ENCODE measurements at regions not wholly inside any gene's neighbourhood (a gene's known extent, or its start where the extent isn't known, plus 50 kb on each side); places are given as distances from the start of the nearest gene placed in this dataset.
"Not testable (repeated sequence)": the region's sequence is repeated elsewhere in the genome, so short reads cannot be mapped to it uniquely, and the experiment has no call there.

DNA sequence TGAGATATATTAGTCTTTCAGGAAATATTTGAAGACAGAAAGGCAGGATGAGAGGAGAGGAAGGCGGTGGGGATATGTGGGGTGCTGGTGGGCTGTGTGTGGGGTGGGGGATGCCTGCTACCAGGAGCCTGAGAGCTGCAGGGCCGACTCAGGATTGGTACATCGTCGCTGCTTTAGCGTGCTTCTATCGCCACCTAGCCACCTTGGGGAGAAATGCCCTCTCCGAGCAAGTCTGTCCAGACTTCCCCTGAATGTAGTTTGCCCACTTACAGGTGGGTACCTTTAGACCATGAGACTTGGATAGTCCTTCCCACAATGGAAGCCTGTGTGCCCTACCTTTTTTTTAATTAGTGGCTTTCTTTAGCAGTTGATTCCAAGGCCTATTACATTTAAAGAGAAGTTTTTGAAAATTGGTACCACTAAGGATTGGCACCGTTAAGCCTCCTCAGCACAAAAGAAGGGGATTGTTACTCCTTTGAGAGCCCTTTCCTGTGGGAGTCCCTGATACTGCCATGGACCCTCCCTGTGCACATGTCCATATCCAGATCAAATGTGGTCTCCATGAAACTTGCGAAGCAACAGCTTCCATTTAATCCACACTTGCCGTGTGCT, 114.1 kb upstream of the NDUFV2 start:
- no peaks in the 10 kb centered on the region for H3K4me1 ChIP-seq (ENCODE audit: control insufficient read depth in 1 of 2, insufficient read depth in 2 of 2, low read length in 2 of 2)
- H3K36me3 ChIP-seq (ENCODE audit: control insufficient read depth in 1 of 2, insufficient read depth in 2 of 2, low read length in 2 of 2), result no peaks in the 10 kb centered on the region
- H3K27me3 ChIP-seq (ENCODE audit: low read depth, low read length), result no peaks in the 10 kb centered on the region
- H3K9me3 ChIP-seq (ENCODE audit: control insufficient read depth in 1 of 2, low read length in 2 of 2), result no peaks in the 10 kb centered on the region
- no peak overlapping the region for H3K4me3 ChIP-seq (ENCODE audit: low read depth in 1 of 2, low read length in 2 of 2)
- no peak overlapping the region for H3K27ac ChIP-seq (ENCODE audit: low read length)

DNA sequence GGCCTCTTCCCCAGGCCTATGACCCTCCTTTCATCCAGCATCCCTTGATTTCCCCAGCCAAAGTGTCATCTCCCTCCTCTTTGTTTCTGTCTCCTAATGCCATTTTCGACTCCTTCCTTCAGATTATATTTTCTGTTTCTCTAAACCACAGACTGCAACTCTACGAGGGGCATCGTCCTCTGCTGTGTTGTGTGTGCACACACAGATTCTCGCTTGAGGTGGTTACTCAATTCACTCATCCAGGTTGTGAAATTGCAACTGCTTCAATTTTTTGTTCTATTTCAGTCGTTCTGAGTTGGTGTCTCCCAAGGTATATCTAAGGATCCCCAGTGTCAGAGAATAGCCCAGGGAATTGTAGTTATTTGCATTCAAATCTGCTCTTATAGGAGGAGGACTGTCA, 113.5 kb upstream of the NDUFV2 start:
- Histone ChIP-seq H3K4me3 (ENCODE audit: low read depth in 1 of 2, low read length in 2 of 2) (no peak overlapping the region), H3K36me3 (ENCODE audit: control insufficient read depth in 1 of 2, insufficient read depth in 2 of 2, low read length in 2 of 2) (no peaks in the 10 kb centered on the region), H3K27ac (ENCODE audit: low read length) (no peak overlapping the region), H3K27me3 (ENCODE audit: low read depth, low read length) (no peaks in the 10 kb centered on the region), H3K4me1 (ENCODE audit: control insufficient read depth in 1 of 2, insufficient read depth in 2 of 2, low read length in 2 of 2) (no peaks in the 10 kb centered on the region), H3K9me3 (ENCODE audit: control insufficient read depth in 1 of 2, low read length in 2 of 2) (no peaks in the 10 kb centered on the region)

DNA sequence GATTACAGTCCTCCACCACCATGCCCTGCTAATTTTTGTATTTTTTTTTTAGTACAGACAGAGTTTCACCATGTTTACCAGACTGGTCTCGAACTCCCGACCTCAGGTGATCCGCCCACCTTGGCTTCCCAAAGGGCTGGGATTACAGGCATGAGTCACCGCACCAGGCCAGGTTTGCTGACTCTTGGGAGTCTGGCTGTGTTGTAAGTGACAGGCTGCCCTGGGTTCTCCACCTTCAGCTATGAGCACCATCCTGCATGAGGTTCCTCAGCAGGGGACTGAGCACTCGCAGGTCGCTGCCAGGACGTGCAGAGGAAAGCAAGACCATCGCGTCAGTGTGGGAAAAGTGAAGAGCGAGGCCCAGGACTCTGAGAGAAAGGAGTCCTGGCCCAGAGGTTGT, 112.6 kb upstream of the NDUFV2 start:
- Histone ChIP-seq H3K36me3 (ENCODE audit: control insufficient read depth in 1 of 2, insufficient read depth in 2 of 2, low read length in 2 of 2) (no peaks in the 10 kb centered on the region), H3K27ac (ENCODE audit: low read length) (no peak overlapping the region), H3K27me3 (ENCODE audit: low read depth, low read length) (no peaks in the 10 kb centered on the region), H3K4me3 (ENCODE audit: low read depth in 1 of 2, low read length in 2 of 2) (no peak overlapping the region), H3K4me1 (ENCODE audit: control insufficient read depth in 1 of 2, insufficient read depth in 2 of 2, low read length in 2 of 2) (no peaks in the 10 kb centered on the region), H3K9me3 (ENCODE audit: control insufficient read depth in 1 of 2, low read length in 2 of 2) (no peaks in the 10 kb centered on the region)

DNA sequence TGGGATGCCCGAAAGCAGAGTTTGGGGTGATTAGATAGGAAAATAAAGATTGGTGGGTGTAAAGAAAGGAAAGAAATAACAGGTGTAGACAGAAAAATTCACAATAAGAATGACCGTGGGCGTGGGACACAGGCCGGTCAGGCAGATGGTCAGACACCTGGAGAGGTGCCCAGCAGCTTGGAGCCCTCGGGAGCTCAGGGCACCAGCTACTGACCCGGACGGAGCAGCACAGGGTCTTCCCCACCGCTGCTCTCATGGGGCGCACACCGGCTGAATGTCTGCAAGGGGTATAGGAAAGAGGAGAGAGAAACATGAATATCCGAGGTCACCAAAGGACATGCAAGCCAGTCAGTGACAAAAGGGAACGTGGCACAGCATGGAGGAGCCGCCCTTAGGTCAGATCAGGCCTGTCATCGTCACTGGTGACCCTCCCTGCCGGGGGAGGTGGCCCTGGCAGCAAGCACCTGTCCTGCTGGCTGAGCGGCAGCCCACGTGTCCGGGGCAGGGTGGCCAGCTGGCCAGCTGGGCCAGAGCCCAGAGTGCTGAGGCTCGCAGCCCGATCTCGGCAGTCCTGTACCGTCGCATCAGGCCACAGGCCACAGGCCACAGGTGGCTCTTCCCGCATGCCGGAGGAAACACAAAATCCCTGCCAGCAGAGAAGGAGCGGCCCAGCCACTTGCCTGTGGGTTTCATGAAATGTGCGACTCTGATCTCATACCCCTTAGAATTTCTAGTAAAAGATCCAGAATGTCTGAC, 112.0 kb upstream of the NDUFV2 start:
- no peaks in the 10 kb centered on the region for H3K4me1 ChIP-seq (ENCODE audit: control insufficient read depth in 1 of 2, insufficient read depth in 2 of 2, low read length in 2 of 2)
- H3K27ac ChIP-seq (ENCODE audit: low read length), result no peak overlapping the region
- H3K27me3 ChIP-seq (ENCODE audit: low read depth, low read length), result no peaks in the 10 kb centered on the region
- no peaks in the 10 kb centered on the region for H3K36me3 ChIP-seq (ENCODE audit: control insufficient read depth in 1 of 2, insufficient read depth in 2 of 2, low read length in 2 of 2)
- H3K4me3 ChIP-seq (ENCODE audit: low read depth in 1 of 2, low read length in 2 of 2), result no peak overlapping the region
- H3K9me3 ChIP-seq (ENCODE audit: control insufficient read depth in 1 of 2, low read length in 2 of 2), result no peaks in the 10 kb centered on the region

DNA sequence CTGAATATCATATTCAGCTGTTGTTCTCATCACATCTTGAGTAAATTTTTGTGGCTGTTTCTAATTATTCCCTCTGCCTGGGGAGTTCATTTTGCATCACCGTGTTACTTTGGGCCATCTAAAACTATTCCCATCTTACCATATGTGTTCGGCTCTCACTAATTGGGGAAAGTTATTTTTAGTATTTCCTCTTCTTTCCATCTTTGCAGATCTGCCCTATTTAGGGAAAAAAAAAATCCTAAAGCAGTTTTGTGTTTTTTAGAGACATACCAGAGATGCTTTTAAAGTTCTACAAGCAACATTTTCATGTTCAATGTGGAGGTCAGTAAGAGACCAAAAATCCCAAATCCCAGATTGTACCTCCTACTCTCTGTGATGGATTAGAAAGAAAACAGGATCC, 111.3 kb upstream of the NDUFV2 start:
- Histone ChIP-seq H3K9me3 (ENCODE audit: control insufficient read depth in 1 of 2, low read length in 2 of 2) (no peaks in the 10 kb centered on the region), H3K27me3 (ENCODE audit: low read depth, low read length) (no peaks in the 10 kb centered on the region), H3K4me3 (ENCODE audit: low read depth in 1 of 2, low read length in 2 of 2) (no peak overlapping the region), H3K36me3 (ENCODE audit: control insufficient read depth in 1 of 2, insufficient read depth in 2 of 2, low read length in 2 of 2) (no peaks in the 10 kb centered on the region), H3K4me1 (ENCODE audit: control insufficient read depth in 1 of 2, insufficient read depth in 2 of 2, low read length in 2 of 2) (no peaks in the 10 kb centered on the region), H3K27ac (ENCODE audit: low read length) (no peak overlapping the region)

DNA sequence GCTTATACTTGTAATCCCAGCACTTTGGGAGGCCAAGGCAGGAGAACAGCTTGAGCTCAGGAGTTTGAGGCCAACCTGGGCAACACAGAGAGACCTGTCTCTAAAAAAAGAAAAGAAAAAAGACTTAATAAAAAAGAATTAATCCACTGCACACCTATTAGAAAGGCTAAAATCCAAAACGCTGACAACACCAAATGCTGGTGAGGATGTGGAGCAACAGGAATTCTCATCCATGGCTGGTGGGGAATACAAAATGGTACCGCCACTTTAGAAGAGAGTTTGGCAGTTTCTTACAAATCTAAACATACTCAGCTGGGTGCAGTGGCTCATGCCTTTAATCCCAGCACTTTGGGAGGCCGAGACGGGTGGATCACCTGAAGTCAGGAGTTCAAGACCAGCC, 110.0 kb upstream of the NDUFV2 start:
- H3K4me1 ChIP-seq (ENCODE audit: control insufficient read depth in 1 of 2, insufficient read depth in 2 of 2, low read length in 2 of 2); H3K27me3 ChIP-seq (ENCODE audit: low read depth, low read length); H3K9me3 ChIP-seq (ENCODE audit: control insufficient read depth in 1 of 2, low read length in 2 of 2); H3K4me3 ChIP-seq (ENCODE audit: low read depth in 1 of 2, low read length in 2 of 2); H3K36me3 ChIP-seq (ENCODE audit: control insufficient read depth in 1 of 2, insufficient read depth in 2 of 2, low read length in 2 of 2); H3K27ac ChIP-seq (ENCODE audit: low read length): not testable (repeated sequence)

DNA sequence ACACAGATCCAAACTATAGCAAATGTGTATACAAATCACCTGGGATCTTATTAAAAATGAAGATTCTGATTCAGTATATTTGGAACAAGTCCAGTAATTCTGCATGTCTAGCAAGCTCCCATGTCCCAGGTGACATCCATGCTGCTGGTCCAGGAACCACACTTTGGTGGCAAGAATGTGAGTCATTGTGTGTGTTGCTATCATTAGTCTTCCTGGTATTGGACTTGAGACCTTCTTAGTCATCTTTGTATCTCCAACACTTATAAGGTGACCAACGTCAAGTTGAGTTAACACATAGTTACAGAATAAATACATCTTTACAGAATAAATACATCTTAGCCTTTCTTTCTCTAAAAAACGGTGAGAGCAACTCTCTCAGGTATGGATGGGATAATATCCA, 107.9 kb upstream of the NDUFV2 start:
- Histone ChIP-seq H3K36me3 (ENCODE audit: control insufficient read depth in 1 of 2, insufficient read depth in 2 of 2, low read length in 2 of 2) (peaks cover 0 to 5% of the 10 kb centered on the region in 2 donors), H3K27ac (ENCODE audit: low read length) (no peak overlapping the region), H3K4me1 (ENCODE audit: control insufficient read depth in 1 of 2, insufficient read depth in 2 of 2, low read length in 2 of 2) (no peaks in the 10 kb centered on the region), H3K4me3 (ENCODE audit: low read depth in 1 of 2, low read length in 2 of 2) (no peak overlapping the region), H3K27me3 (ENCODE audit: low read depth, low read length) (no peaks in the 10 kb centered on the region), H3K9me3 (ENCODE audit: control insufficient read depth in 1 of 2, low read length in 2 of 2) (peaks cover 5 to 7% of the 10 kb centered on the region in 2 donors)

DNA sequence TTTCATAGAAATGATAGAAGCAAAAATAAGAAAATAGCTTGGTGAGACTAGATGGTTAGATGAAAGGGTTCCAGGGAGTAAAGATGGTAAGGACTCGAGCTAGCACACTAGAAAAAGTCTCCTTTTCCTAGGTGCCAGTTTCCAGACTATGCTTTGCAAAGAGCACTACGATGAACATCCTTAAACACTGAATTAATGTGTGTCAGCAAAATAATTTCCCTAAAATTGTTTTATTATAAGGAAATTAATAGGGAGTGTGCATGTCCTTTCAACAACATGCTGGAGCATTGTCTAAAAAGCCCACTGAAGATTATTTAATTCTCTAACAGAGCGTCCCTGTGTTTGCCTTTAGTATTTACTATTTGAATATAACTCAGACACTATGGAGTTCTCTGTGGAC, 107.4 kb upstream of the NDUFV2 start:
- H3K36me3 ChIP-seq (ENCODE audit: control insufficient read depth in 1 of 2, insufficient read depth in 2 of 2, low read length in 2 of 2), result peaks cover 0 to 5% of the 10 kb centered on the region in 2 donors
- H3K9me3 ChIP-seq (ENCODE audit: control insufficient read depth in 1 of 2, low read length in 2 of 2), result peaks cover 5 to 7% of the 10 kb centered on the region in 2 donors
- H3K4me3 ChIP-seq (ENCODE audit: low read depth in 1 of 2, low read length in 2 of 2), result no peak overlapping the region
- H3K27ac ChIP-seq (ENCODE audit: low read length), result no peak overlapping the region
- H3K27me3 ChIP-seq (ENCODE audit: low read depth, low read length), result no peaks in the 10 kb centered on the region
- no peaks in the 10 kb centered on the region for H3K4me1 ChIP-seq (ENCODE audit: control insufficient read depth in 1 of 2, insufficient read depth in 2 of 2, low read length in 2 of 2)

DNA sequence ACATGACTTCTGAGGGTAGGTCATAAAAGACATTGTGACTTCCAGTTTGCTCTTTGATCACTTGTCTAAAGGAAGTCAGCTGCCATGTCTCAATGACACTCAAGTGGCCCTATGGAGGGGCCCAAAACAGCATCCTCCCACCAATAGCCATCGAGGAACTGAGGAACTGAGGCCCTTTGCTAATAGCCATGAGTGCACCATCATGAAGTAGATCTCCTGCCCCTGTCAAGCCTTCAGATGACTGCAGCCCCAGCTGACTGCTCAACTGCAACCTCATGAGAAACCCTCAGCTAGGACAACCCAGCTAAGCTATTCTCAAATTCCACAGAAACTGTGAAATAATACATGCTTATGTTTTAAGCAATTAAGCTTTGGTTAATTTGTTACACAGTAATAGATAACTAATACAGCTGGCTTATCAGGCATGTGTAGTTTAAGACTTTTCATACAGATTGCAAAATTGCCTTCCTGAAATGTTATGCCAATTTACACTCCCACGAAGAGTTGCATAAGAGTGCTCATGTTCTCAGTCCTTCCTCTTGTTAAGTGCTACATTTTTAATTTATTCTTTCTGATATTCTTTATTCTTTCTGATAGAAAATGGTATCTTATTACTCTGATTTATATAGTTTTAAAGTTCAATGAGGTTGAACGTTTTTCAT, 105.6 kb upstream of the NDUFV2 start:
- Histone ChIP-seq H3K27ac (ENCODE audit: low read length) (no peak overlapping the region), H3K9me3 (ENCODE audit: control insufficient read depth in 1 of 2, low read length in 2 of 2) (peaks cover 5 to 7% of the 10 kb centered on the region in 2 donors), H3K36me3 (ENCODE audit: control insufficient read depth in 1 of 2, insufficient read depth in 2 of 2, low read length in 2 of 2) (peaks cover 0 to 5% of the 10 kb centered on the region in 2 donors), H3K27me3 (ENCODE audit: low read depth, low read length) (no peaks in the 10 kb centered on the region), H3K4me1 (ENCODE audit: control insufficient read depth in 1 of 2, insufficient read depth in 2 of 2, low read length in 2 of 2) (peaks cover 0 to 7% of the 10 kb centered on the region in 2 donors), H3K4me3 (ENCODE audit: low read depth in 1 of 2, low read length in 2 of 2) (no peak overlapping the region)

DNA sequence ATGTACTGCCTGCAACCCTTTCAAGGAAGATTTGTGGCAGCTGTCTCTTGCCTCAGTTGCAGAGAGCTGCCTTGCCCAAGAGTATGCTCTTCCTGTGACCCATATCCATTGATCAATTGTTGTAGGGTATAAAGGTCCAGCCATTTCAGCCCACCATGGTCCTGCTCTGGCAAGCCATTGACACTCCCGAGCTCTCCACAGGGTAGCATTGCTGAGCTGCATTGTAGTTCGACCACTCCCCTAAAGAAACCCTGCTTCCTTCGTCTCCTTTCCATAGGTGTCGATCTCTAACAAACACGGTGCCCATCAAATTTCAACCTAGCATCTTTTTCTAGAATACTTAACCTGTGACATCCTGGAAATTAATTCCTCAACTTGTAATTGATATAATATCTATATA, 104.9 kb upstream of the NDUFV2 start:
- H3K9me3 ChIP-seq (ENCODE audit: control insufficient read depth in 1 of 2, low read length in 2 of 2), result peaks cover 5 to 7% of the 10 kb centered on the region in 2 donors
- H3K4me1 ChIP-seq (ENCODE audit: control insufficient read depth in 1 of 2, insufficient read depth in 2 of 2, low read length in 2 of 2), result peaks cover 0 to 7% of the 10 kb centered on the region in 2 donors
- no peak overlapping the region for H3K27ac ChIP-seq (ENCODE audit: low read length)
- no peaks in the 10 kb centered on the region for H3K27me3 ChIP-seq (ENCODE audit: low read depth, low read length)
- peaks cover 0 to 5% of the 10 kb centered on the region in 2 donors for H3K36me3 ChIP-seq (ENCODE audit: control insufficient read depth in 1 of 2, insufficient read depth in 2 of 2, low read length in 2 of 2)
- no peak overlapping the region for H3K4me3 ChIP-seq (ENCODE audit: low read depth in 1 of 2, low read length in 2 of 2)

DNA sequence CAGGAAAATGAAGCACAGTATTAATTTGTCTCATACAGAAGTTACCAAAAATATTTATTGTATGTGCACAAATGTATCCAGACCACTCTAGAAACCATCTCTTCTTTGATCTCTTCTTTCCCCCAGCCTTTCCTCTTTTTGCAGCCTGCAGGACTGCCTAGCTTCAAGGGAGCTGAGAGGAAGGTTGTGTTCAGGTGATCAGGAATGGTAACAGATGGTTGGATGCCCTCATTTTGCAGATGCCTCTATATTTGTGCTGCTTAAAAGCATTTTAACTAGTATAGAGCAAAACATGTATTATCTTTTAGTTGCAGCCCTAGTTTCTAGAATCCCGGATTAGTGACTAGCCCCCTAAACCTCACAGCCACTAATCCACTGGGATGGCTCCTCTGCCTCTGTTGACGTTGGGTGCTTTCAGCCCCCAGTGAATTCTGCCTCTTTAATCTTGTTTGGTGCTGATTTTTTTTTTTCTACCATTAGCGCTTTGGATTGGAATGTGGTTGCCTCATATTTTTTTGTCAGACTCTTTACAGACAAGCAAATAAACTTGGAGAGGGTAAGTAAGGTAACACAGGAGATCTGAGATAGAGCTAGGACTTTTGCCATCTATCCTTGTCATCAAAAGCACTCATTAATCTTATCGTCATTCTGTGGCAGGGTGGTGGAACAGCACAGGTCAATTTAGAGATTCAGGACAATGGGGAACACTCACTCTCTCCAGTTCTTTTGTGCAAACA, 103.8 kb upstream of the NDUFV2 start:
- H3K9me3 ChIP-seq (ENCODE audit: control insufficient read depth in 1 of 2, low read length in 2 of 2), result peaks cover 5 to 10% of the 10 kb centered on the region in 2 donors
- H3K4me3 ChIP-seq (ENCODE audit: low read depth in 1 of 2, low read length in 2 of 2), result no peak overlapping the region
- no peak overlapping the region for H3K27ac ChIP-seq (ENCODE audit: low read length)
- H3K4me1 ChIP-seq (ENCODE audit: control insufficient read depth in 1 of 2, insufficient read depth in 2 of 2, low read length in 2 of 2), result peaks cover 0 to 7% of the 10 kb centered on the region in 2 donors
- peaks cover 0 to 5% of the 10 kb centered on the region in 2 donors for H3K36me3 ChIP-seq (ENCODE audit: control insufficient read depth in 1 of 2, insufficient read depth in 2 of 2, low read length in 2 of 2)
- no peaks in the 10 kb centered on the region for H3K27me3 ChIP-seq (ENCODE audit: low read depth, low read length)
